Activated B cell treated with CpG ODN at 0.5 μM for 24 hours (primary cell): ENCODE measurements at regions not wholly inside any gene's neighbourhood (a gene's known extent, or its start where the extent isn't known, plus 50 kb on each side); places are given as distances from the start of the nearest gene placed in this dataset.

ENCODE experiments used
- ATAC-seq: fragments of 200-7000 bp; cut with Tn5 transposase; one replicate; pipeline ENCODE4 v1.10.0; 2021; ENCODE audit warnings: low read depth, mild to moderate bottlenecking, moderate library complexity
- CTCF ChIA-PET: fragments of 350-600 bp; sonication (Branson Sonifier 250); formaldehyde crosslinking; loops from one replicate; lab custom pipeline; 2021; ENCODE audit warnings: antibody characterized with exemption; lab: Charles Lee
- POLR2A ChIA-PET: fragments of 350-600 bp; sonication (Branson Sonifier 250); formaldehyde crosslinking; loops from one replicate; lab custom pipeline; 2021; ENCODE audit warnings: antibody characterized with exemption; lab: Charles Lee
- DNase-seq: peaks from one replicate; pipeline ENCODE4 v3.0.0; 2022
- H3K27ac Mint-ChIP-seq: one replicate; pipeline ENCODE4 v1.8.0; 2020; ENCODE audit warnings: mixed read lengths
- H3K27me3 Mint-ChIP-seq: one replicate; pipeline ENCODE4 v1.8.0; 2021; ENCODE audit warnings: mixed read lengths
- H3K36me3 Mint-ChIP-seq: one replicate; pipeline ENCODE4 v1.8.0; 2021; ENCODE audit warnings: low read depth, mixed read lengths
- H3K4me1 Mint-ChIP-seq: one replicate; pipeline ENCODE4 v1.8.0; 2021; ENCODE audit warnings: mixed read lengths
- H3K4me3 Mint-ChIP-seq: one replicate; pipeline ENCODE4 v1.8.0; 2020; ENCODE audit warnings: mild to moderate bottlenecking, mixed read lengths
- H3K9me3 Mint-ChIP-seq: one replicate; pipeline ENCODE4 v1.8.0; 2020; ENCODE audit warnings: mixed read lengths
- intact Hi-C: fragments of 100-400 bp; cut with micrococcal nuclease; formaldehyde crosslinking; loops from one replicate; pipeline ENCODE4 v1.15.1; 2024
- TF ChIP-seq, protein P1 (sequence below): fragments of 200-600 bp; IDR thresholded peaks from one replicate; pipeline ENCODE4 v1.8.0; 2022; ENCODE audit warnings: antibody characterized with exemption, mild to moderate bottlenecking

DNA sequence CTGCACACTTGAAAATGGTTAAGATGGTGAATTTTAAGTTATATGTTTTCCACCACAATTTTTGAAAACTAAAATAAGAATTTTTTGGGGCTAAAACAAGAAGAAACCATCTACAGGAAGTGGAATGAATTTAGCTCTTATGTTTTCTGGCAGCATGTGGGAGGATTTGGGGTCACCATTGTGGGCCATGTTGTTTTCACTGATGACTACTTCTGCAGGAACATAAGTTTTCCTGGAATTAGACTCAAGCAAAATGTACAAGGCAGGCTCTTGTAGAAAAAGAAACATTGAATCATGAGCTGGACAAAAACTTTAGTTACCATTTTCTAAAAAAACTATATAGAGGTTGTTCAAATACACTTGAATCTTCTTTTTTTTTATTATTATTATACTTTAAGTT, 125.3 kb upstream of the C1QTNF9B start:
- H3K9me3 Mint-ChIP-seq: no peaks in the 10 kb centered on the region
- H3K36me3 Mint-ChIP-seq: no peaks in the 10 kb centered on the region
- no peak overlapping the region for H3K4me3 Mint-ChIP-seq
- intact Hi-C loops: no loop called here
- H3K27me3 Mint-ChIP-seq: peaks cover 2% of the 10 kb centered on the region
- ChIA-PET CTCF (interaction anchor here (1.2 kb wide), 1 partner anchor 206 kb away, joined by 7 read pairs; no protein-coding TSS in a partner anchor), POLR2A (interaction anchor here (0.6 kb wide), 1 partner anchor 1395 kb away, joined by 4 read pairs; no protein-coding TSS in a partner anchor)
- no peak overlapping the region for H3K27ac Mint-ChIP-seq
- no peaks in the 10 kb centered on the region for H3K4me1 Mint-ChIP-seq
- TF ChIP-seq, protein P1, sequence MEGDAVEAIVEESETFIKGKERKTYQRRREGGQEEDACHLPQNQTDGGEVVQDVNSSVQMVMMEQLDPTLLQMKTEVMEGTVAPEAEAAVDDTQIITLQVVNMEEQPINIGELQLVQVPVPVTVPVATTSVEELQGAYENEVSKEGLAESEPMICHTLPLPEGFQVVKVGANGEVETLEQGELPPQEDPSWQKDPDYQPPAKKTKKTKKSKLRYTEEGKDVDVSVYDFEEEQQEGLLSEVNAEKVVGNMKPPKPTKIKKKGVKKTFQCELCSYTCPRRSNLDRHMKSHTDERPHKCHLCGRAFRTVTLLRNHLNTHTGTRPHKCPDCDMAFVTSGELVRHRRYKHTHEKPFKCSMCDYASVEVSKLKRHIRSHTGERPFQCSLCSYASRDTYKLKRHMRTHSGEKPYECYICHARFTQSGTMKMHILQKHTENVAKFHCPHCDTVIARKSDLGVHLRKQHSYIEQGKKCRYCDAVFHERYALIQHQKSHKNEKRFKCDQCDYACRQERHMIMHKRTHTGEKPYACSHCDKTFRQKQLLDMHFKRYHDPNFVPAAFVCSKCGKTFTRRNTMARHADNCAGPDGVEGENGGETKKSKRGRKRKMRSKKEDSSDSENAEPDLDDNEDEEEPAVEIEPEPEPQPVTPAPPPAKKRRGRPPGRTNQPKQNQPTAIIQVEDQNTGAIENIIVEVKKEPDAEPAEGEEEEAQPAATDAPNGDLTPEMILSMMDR: no peak
- DNase-seq (no peak), ATAC-seq (no peak)

DNA sequence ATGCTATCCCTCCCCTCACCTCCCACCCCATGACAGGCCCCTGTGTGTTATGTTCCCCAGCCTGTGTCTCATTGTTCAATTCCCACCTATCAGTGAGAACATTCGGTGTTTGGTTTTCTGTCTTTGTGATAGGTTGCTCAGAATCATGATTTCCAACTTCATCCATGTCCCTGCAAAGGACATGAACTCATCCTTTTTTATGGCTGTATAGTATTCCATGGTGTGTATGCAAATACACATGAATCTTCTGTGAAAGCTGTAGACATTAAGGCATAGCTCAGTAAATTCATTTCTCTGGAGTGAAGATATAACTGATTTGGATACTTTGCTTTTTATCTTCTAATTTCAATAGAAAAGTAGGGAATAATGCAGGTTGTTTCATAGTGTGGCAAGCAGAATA, 125.8 kb upstream of the C1QTNF9B start:
- H3K4me1 Mint-ChIP-seq: no peaks in the 10 kb centered on the region
- no peak for ATAC-seq
- ChIA-PET POLR2A (interaction anchor here (0.6 kb wide), 1 partner anchor 1395 kb away, joined by 4 read pairs; no protein-coding TSS in a partner anchor), CTCF (interaction anchor here (0.6 to 1.2 kb wide), 3 partner anchors 31 to 206 kb away, joined by 3 to 7 read pairs (median 3); no protein-coding TSS in a partner anchor)
- no peak overlapping the region for H3K4me3 Mint-ChIP-seq
- peaks cover 2% of the 10 kb centered on the region for H3K27me3 Mint-ChIP-seq
- H3K27ac Mint-ChIP-seq: no peak overlapping the region
- intact Hi-C loops: no loop called here
- TF ChIP-seq, protein P1: no peak
- DNase-seq: no peak
- no peaks in the 10 kb centered on the region for H3K36me3 Mint-ChIP-seq
- no peaks in the 10 kb centered on the region for H3K9me3 Mint-ChIP-seq

DNA sequence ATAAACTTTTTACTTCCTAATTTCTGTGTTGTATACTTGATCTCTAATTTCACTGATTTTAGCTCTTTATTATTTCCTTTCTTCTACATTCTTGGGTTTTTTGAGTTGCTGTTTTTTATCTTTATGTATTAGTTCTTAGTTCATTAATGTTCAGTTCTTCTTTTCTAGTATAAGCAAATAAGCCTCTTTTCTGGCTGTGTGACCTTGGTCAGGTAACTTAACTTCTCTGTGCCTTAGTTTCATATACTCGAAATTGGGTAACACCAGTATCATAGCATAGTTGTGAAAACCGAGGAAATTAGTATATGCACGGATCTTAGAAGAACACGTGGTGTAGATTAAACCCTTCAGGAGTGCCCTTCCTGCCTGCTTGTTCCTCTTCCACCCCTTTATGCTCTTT, 130.2 kb upstream of the C1QTNF9B start:
- intact Hi-C loops: no loop called here
- ATAC-seq (no peak), DNase-seq (no peak)
- Mint-ChIP-seq H3K9me3 (peaks cover 4% of the 10 kb centered on the region), H3K27me3 (peaks cover 14% of the 10 kb centered on the region), H3K4me3 (no peak overlapping the region), H3K4me1 (no peaks in the 10 kb centered on the region), H3K27ac (no peak overlapping the region), H3K36me3 (no peaks in the 10 kb centered on the region)
- ChIA-PET POLR2A (interaction anchor here (0.6 kb wide), 1 partner anchor 657 kb away, joined by 3 read pairs; no protein-coding TSS in a partner anchor), CTCF (no interaction called here)
- TF ChIP-seq, protein P1: no peak

DNA sequence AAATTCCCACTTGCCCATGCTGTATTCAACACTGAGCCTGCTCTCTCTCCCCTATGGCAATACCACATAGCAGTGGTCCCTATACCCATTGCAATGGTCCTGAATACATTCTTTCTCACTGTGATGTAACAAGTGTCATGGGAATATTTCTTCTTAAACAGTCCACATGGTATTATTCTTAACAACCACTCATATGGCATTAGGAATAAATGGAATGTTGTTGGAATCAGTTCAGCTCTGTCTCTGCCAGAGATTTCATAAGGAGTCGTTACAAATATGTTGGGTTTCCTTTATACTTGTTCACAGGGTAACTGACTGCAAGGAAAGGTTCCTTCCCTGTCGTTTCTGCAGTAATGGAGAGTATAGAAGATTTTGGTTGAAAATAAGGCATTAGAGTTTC, 128.3 kb upstream of the SPATA13 start:
- POLR2A ChIA-PET: no interaction called here
- CTCF ChIA-PET: no interaction called here
- ATAC-seq (no peak), DNase-seq (no peak)
- Mint-ChIP-seq H3K27ac (no peak overlapping the region), H3K36me3 (no peaks in the 10 kb centered on the region), H3K9me3 (peaks cover 4% of the 10 kb centered on the region), H3K4me3 (no peak overlapping the region), H3K27me3 (peaks cover 23% of the 10 kb centered on the region), H3K4me1 (no peaks in the 10 kb centered on the region)
- TF ChIP-seq, protein P1: no peak
- intact Hi-C loops: no loop called here

DNA sequence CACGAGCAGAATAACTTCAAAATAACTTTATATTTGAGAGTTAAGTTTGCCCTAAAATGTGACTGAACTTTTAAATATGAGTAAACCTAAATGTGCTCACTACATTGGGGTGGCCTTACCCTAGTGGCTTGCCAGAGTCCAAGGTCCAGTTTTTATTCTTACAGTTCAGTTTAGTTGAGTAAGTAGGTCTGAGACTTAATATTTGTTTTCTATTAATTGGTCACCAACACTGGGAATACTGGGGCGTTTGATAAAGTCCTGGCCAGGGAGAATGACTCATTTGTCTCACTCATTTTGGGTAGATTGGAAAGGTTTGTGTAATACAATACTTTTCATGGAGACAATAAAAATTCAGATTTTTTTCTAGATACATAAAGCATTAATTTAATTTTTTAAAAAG, 127.8 kb upstream of the SPATA13 start:
- Mint-ChIP-seq H3K27ac (no peak overlapping the region), H3K9me3 (peaks cover 4% of the 10 kb centered on the region), H3K27me3 (peaks cover 23% of the 10 kb centered on the region), H3K4me3 (no peak overlapping the region), H3K36me3 (no peaks in the 10 kb centered on the region), H3K4me1 (no peaks in the 10 kb centered on the region)
- ChIA-PET CTCF (no interaction called here), POLR2A (no interaction called here)
- TF ChIP-seq, protein P1: no peak
- no peak for DNase-seq
- intact Hi-C loops: no loop called here
- ATAC-seq: no peak
